HCT116 (cell line): ENCODE measurements at regions not wholly inside any gene's neighbourhood (a gene's known extent, or its start where the extent isn't known, plus 50 kb on each side); places are given as distances from the start of the nearest gene placed in this dataset.

Source experiments
- CTCF ChIP-seq, 3 experiments: fragments of 200-600 bp in 1 of 3; sonication (generic) in 1 of 3; IDR thresholded peaks in 2 of 3; conservative IDR thresholded peaks in 1 of 3; 2 replicates each; pipeline ENCODE4 v1.5.1; 2012 to 2017; ENCODE audit warnings: low read depth in 2 of 3, low read length in 2 of 3, antibody characterized with exemption in 1 of 3, borderline replicate concordance in 1 of 3, control low read depth in 1 of 3, mild to moderate bottlenecking in 1 of 3, mixed read lengths in 1 of 3, mixed run types in 1 of 3, moderate library complexity in 1 of 3; ENCODE audit not compliant: insufficient read depth in 1 of 3
- EZH2 ChIP-seq: fragments of 200-600 bp; sonication (generic); IDR thresholded peaks from 2 replicates; pipeline ENCODE4 v1.6.1; 2017; ENCODE audit warnings: antibody characterized with exemption, mixed run types
- EZH2phosphoT487 ChIP-seq: fragments of 200-600 bp; IDR thresholded peaks from 2 replicates; pipeline ENCODE4 v1.6.1; 2018; ENCODE audit warnings: antibody characterized with exemption, borderline replicate concordance
- FOSL1 ChIP-seq: IDR thresholded peaks from 2 replicates; pipeline ENCODE4 v1.6.1; 2012; ENCODE audit warnings: low read depth
- POLR2A ChIP-seq: IDR thresholded peaks from 2 replicates; pipeline ENCODE4 v1.7.0; 2011; ENCODE audit warnings: borderline replicate concordance; ENCODE audit not compliant: insufficient read depth, insufficient read length; ENCODE audit errors: extremely low read depth
- POLR2AphosphoS5 ChIP-seq: IDR thresholded peaks from 2 replicates; pipeline ENCODE4 v1.6.1; 2011; ENCODE audit warnings: mild to moderate bottlenecking, low read depth, low read length, moderate library complexity
- RAD21 ChIP-seq: IDR thresholded peaks from 2 replicates; pipeline ENCODE4 v1.6.1; 2012; ENCODE audit warnings: low read depth, mild to moderate bottlenecking
- SIN3A ChIP-seq: IDR thresholded peaks from 2 replicates; pipeline ENCODE4 v1.6.1; 2012; ENCODE audit warnings: low read depth
- TCF7L2 ChIP-seq: IDR thresholded peaks from 2 replicates; pipeline ENCODE4 v1.7.0; 2011; ENCODE audit warnings: borderline replicate concordance, inconsistent platforms; ENCODE audit not compliant: insufficient read depth, insufficient read length; ENCODE audit errors: extremely low read depth
- YY1 ChIP-seq: IDR thresholded peaks from 2 replicates; pipeline ENCODE4 v1.6.1; 2011; ENCODE audit warnings: low read length, low read depth, moderate library complexity, mild to moderate bottlenecking; ENCODE audit not compliant: insufficient replicate concordance; ENCODE audit errors: extremely low read depth
- ZNF274 ChIP-seq: fragments of 200-500 bp; sonication (Bioruptor generic); IDR thresholded peaks from 2 replicates; pipeline ENCODE4 v1.6.1; 2014; ENCODE audit warnings: mild to moderate bottlenecking, low read depth, low read length, inconsistent platforms
- TF ChIP-seq, protein P1 (sequence below): IDR thresholded peaks from 2 replicates; pipeline ENCODE4 v1.6.1; 2012
- TF ChIP-seq, protein P2 (sequence below): IDR thresholded peaks from 2 replicates; pipeline ENCODE4 v1.6.1; 2012; ENCODE audit warnings: low read depth
- TF ChIP-seq, protein P3 (sequence below): IDR thresholded peaks from 2 replicates; pipeline ENCODE4 v1.6.1; 2012

DNA sequence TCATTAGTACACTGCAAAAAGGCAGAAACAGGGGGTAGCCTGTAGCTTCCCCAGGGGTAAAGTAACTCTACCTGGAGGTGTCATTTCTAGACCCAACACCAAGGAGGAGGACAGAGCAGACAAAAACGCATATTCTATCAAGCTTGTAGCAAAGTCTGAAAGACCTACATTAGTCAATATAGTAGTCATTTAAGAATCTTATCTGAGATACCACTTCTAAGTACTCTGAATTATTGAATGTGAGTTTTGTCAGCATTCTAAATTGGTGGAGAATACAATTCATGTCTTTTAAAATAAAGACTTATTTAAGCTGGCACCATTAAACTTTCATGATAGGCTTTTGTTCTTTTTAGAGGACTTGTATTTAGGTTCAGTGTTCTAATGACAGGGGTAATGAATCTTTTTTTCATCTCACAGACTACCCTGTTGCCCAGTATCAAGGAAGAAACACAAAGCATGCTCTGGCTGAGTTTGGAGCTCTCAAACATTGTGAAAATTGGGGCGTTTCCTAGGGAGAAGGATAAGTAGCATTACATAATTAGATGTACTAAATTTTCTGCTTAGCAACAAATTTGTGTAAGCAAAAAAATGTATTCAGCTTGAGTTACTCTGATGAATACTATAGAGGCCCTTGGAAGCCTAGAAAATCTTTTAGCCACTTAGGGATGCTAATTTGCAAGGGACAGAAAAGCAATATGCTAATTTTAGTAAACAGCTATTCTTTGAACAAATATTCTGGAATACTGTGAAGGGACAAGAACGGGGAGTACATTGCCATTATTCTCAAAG lies 255.4 kb upstream of the HSF2 start:
- no peak for TF ChIP-seq CTCF (IDR thresholded peaks at IDR 0.05 in 2 of 3, conservative IDR thresholded peaks at IDR 0.05 in 1 of 3; ENCODE audit: borderline replicate concordance in 1 of 3, insufficient read depth in 1 of 3, low read depth in 2 of 3, low read length in 2 of 3)
- TF ChIP-seq, protein P1, sequence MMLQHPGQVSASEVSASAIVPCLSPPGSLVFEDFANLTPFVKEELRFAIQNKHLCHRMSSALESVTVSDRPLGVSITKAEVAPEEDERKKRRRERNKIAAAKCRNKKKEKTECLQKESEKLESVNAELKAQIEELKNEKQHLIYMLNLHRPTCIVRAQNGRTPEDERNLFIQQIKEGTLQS = no peak
- TF ChIP-seq, protein P2, sequence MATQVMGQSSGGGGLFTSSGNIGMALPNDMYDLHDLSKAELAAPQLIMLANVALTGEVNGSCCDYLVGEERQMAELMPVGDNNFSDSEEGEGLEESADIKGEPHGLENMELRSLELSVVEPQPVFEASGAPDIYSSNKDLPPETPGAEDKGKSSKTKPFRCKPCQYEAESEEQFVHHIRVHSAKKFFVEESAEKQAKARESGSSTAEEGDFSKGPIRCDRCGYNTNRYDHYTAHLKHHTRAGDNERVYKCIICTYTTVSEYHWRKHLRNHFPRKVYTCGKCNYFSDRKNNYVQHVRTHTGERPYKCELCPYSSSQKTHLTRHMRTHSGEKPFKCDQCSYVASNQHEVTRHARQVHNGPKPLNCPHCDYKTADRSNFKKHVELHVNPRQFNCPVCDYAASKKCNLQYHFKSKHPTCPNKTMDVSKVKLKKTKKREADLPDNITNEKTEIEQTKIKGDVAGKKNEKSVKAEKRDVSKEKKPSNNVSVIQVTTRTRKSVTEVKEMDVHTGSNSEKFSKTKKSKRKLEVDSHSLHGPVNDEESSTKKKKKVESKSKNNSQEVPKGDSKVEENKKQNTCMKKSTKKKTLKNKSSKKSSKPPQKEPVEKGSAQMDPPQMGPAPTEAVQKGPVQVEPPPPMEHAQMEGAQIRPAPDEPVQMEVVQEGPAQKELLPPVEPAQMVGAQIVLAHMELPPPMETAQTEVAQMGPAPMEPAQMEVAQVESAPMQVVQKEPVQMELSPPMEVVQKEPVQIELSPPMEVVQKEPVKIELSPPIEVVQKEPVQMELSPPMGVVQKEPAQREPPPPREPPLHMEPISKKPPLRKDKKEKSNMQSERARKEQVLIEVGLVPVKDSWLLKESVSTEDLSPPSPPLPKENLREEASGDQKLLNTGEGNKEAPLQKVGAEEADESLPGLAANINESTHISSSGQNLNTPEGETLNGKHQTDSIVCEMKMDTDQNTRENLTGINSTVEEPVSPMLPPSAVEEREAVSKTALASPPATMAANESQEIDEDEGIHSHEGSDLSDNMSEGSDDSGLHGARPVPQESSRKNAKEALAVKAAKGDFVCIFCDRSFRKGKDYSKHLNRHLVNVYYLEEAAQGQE = no peak
- TF ChIP-seq RAD21 = no peak
- no peak for TF ChIP-seq POLR2A
- no peak for TF ChIP-seq EZH2
- TF ChIP-seq POLR2AphosphoS5 = no peak
- TF ChIP-seq EZH2phosphoT487 = no peak
- no peak for TF ChIP-seq TCF7L2
- TF ChIP-seq, protein P3, sequence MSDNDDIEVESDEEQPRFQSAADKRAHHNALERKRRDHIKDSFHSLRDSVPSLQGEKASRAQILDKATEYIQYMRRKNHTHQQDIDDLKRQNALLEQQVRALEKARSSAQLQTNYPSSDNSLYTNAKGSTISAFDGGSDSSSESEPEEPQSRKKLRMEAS = no peak
- TF ChIP-seq SIN3A = no peak
- TF ChIP-seq ZNF274 = no peak
- TF ChIP-seq YY1 = no peak
- no peak for TF ChIP-seq FOSL1
